CD14-positive monocyte (primary cell): ENCODE measurements at regions not wholly inside any gene's neighbourhood (a gene's known extent, or its start where the extent isn't known, plus 50 kb on each side); places are given as distances from the start of the nearest gene placed in this dataset.

Experiments used
- DNase-seq, 3 donors: peaks; one replicate each; pipeline ENCODE4 v3.0.0-alpha.2; 2011 to 2022
- H2AFZ ChIP-seq: 2 replicates; pipeline ENCODE4 v1.6.0; 2012; ENCODE audit warnings: mild to moderate bottlenecking, low read depth, low read length, inconsistent platforms; ENCODE audit not compliant: insufficient read depth, poor library complexity, severe bottlenecking
- H3K27ac ChIP-seq, 2 donors: 1 replicate in 1 of 2; 2 replicates in 1 of 2; pipeline ENCODE4 v1.5.1; 2012 to 2013; ENCODE audit warnings: low read length in 2 of 2, control low read depth in 1 of 2, inconsistent platforms in 1 of 2, low read depth in 1 of 2, mild to moderate bottlenecking in 1 of 2
- H3K27me3 ChIP-seq, 2 donors: one replicate each; pipeline versions ENCODE4 v1.6.0 to v1.6.1; 2011 to 2013; ENCODE audit warnings: low read length in 2 of 2; ENCODE audit not compliant: control insufficient read depth in 2 of 2, insufficient read depth in 2 of 2
- H3K36me3 ChIP-seq, 2 donors: replicated peaks in 1 of 2; 1 replicate in 1 of 2; 2 replicates in 1 of 2; pipeline versions ENCODE4 v1.5.1 to v1.6.1; 2012 to 2013; ENCODE audit warnings: low read length in 2 of 2, control low read depth in 1 of 2, inconsistent platforms in 1 of 2, mild to moderate bottlenecking in 1 of 2; ENCODE audit not compliant: insufficient read depth in 2 of 2, control insufficient read depth in 1 of 2
- H3K4me1 ChIP-seq, 2 donors: 1 replicate in 1 of 2; 2 replicates in 1 of 2; pipeline versions ENCODE4 v1.5.1 to v1.6.1; 2012 to 2013; ENCODE audit warnings: low read length in 2 of 2, control low read depth in 1 of 2, inconsistent platforms in 1 of 2, mild to moderate bottlenecking in 1 of 2, moderate library complexity in 1 of 2; ENCODE audit not compliant: insufficient read depth in 2 of 2, control insufficient read depth in 1 of 2
- H3K4me2 ChIP-seq: replicated peaks from 2 replicates; pipeline ENCODE3; 2012; ENCODE audit warnings: low read length, moderate library complexity, mild to moderate bottlenecking; ENCODE audit not compliant: poor library complexity, severe bottlenecking; ENCODE audit errors: extremely low read depth
- H3K4me3 ChIP-seq, 3 experiments: fragments of 200-600 bp in 1 of 3; sonication (generic) in 1 of 3; replicated peaks in 1 of 3; 1 replicate in 2 of 3; 2 replicates in 1 of 3; pipeline ENCODE4 v1.5.1; 2011 to 2013; ENCODE audit warnings: low read length in 3 of 3, mild to moderate bottlenecking in 3 of 3, control low read depth in 2 of 3, low read depth in 2 of 3, inconsistent platforms in 1 of 3, moderate library complexity in 1 of 3
- H3K79me2 ChIP-seq: 2 replicates; pipeline ENCODE4 v1.6.0; 2012; ENCODE audit warnings: mild to moderate bottlenecking, control low read depth, inconsistent platforms, low read length, moderate library complexity; ENCODE audit not compliant: insufficient read depth
- H3K9ac ChIP-seq: 2 replicates; pipeline ENCODE4 v1.6.0; 2017; ENCODE audit warnings: low read length, mild to moderate bottlenecking; ENCODE audit not compliant: insufficient read depth, poor library complexity, severe bottlenecking
- H3K9me3 ChIP-seq, 2 donors: replicated peaks in 1 of 2; 1 replicate in 1 of 2; 2 replicates in 1 of 2; pipeline versions ENCODE4 v1.5.1 to v1.6.1; 2012 to 2013; ENCODE audit warnings: low read length in 2 of 2, control low read depth in 1 of 2; ENCODE audit not compliant: control insufficient read depth in 1 of 2, insufficient read depth in 1 of 2
- H4K20me1 ChIP-seq: 2 replicates; pipeline ENCODE4 v1.6.0; 2012; ENCODE audit warnings: mild to moderate bottlenecking, low read length, control low read depth, moderate library complexity; ENCODE audit not compliant: insufficient read depth
- H3K27ac Mint-ChIP-seq, 7 donors: one replicate each; pipeline ENCODE4 v1.8.0; 2020; ENCODE audit warnings: mild to moderate bottlenecking in 7 of 7, mixed read lengths in 7 of 7, moderate library complexity in 6 of 7, inconsistent platforms in 2 of 7
- H3K27me3 Mint-ChIP-seq, 3 donors: one replicate each; pipeline ENCODE4 v1.8.0; 2021 to 2022; ENCODE audit warnings: low read depth in 3 of 3, mild to moderate bottlenecking in 3 of 3, mixed read lengths in 3 of 3, moderate library complexity in 3 of 3, inconsistent platforms in 1 of 3
- H3K36me3 Mint-ChIP-seq, 2 donors: one replicate each; pipeline ENCODE4 v1.8.0; 2020; ENCODE audit warnings: mixed read lengths in 2 of 2, inconsistent platforms in 1 of 2, mild to moderate bottlenecking in 1 of 2
- H3K4me1 Mint-ChIP-seq: one replicate; pipeline ENCODE4 v1.8.0; 2020; ENCODE audit warnings: mild to moderate bottlenecking, mixed read lengths
- H3K4me3 Mint-ChIP-seq, 2 donors: one replicate each; pipeline ENCODE4 v1.8.0; 2020; ENCODE audit warnings: mild to moderate bottlenecking in 2 of 2, mixed read lengths in 2 of 2, moderate library complexity in 1 of 2
- H3K9me3 Mint-ChIP-seq, 7 donors: one replicate each; pipeline ENCODE4 v1.8.0; 2020 to 2022; ENCODE audit warnings: mixed read lengths in 7 of 7, mild to moderate bottlenecking in 6 of 7, moderate library complexity in 6 of 7, inconsistent platforms in 2 of 7
- CTCF ChIP-seq: fragments of 200-600 bp; IDR thresholded peaks from one replicate; pipeline ENCODE4 v1.8.0; 2022; ENCODE audit warnings: antibody characterized with exemption, mild to moderate bottlenecking
- WGBS: methylation state at CpG from one replicate; pipeline ENCODE4 v1.1.5; 2013; ENCODE audit warnings: missing lambda C conversion rate; ENCODE audit not compliant: insufficient coverage; 5-methylcytosine and 5-hydroxymethylcytosine counted together
- intact Hi-C, 2 donors: fragments of 100-400 bp; cut with micrococcal nuclease; formaldehyde crosslinking; loops; one replicate each; pipeline versions ENCODE4 v1.15.0 to v1.15.1; 2023

- Mint-ChIP-seq H3K27me3 (no peaks in the 10 kb centered on the region), H3K9me3 (peaks cover 0 to 12% (median 3%) of the 10 kb centered on the region in 7 donors)
Observed at GRCh38 chr4:58723954-58724353, 1613.8 kb upstream of the IGFBP7 start.

GRCh38 chr4:58711039-58711438 is 1600.9 kb upstream of the IGFBP7 start:
- no peak overlapping the region for H3K27ac Mint-ChIP-seq
- DNase-seq = no peak
- Histone ChIP-seq H3K9me3 (no peaks in the 10 kb centered on the region), H3K4me2 (no peak overlapping the region), H3K27me3 (no peaks in the 10 kb centered on the region), H4K20me1 (no peaks in the 10 kb centered on the region), H3K79me2 (no peaks in the 10 kb centered on the region), H3K9ac (no peak overlapping the region), H2AFZ (no peak overlapping the region), H3K27ac (no peak overlapping the region), H3K36me3 (no peaks in the 10 kb centered on the region), H3K4me3 (no peak overlapping the region), H3K4me1 (no peaks in the 10 kb centered on the region)
- no peaks in the 10 kb centered on the region for H3K4me1 Mint-ChIP-seq
- peaks cover 0 to 7% (median 0%) of the 10 kb centered on the region in 7 donors for H3K9me3 Mint-ChIP-seq
- H3K4me3 Mint-ChIP-seq = no peak overlapping the region
- intact Hi-C loops = no loop called here
- no peak for TF ChIP-seq CTCF
- no peaks in the 10 kb centered on the region for H3K36me3 Mint-ChIP-seq
- no peaks in the 10 kb centered on the region for H3K27me3 Mint-ChIP-seq

More at GRCh38 chr4:58723954-58724353, 1613.8 kb upstream of the IGFBP7 start:
- H3K27ac Mint-ChIP-seq = no peak overlapping the region
- Histone ChIP-seq H3K36me3 (no peaks in the 10 kb centered on the region), H3K4me3 (no peak overlapping the region), H3K4me2 (no peak overlapping the region), H2AFZ (no peak overlapping the region), H3K79me2 (no peaks in the 10 kb centered on the region), H4K20me1 (no peaks in the 10 kb centered on the region), H3K4me1 (no peaks in the 10 kb centered on the region), H3K27me3 (no peaks in the 10 kb centered on the region), H3K9me3 (peaks cover 0 to 7% of the 10 kb centered on the region in 2 donors), H3K27ac (no peak overlapping the region), H3K9ac (no peak overlapping the region)
- H3K36me3 Mint-ChIP-seq = no peaks in the 10 kb centered on the region
- DNase-seq = no peak
- WGBS = 93% methylated on average over 6 of the region's 15 CpGs
- no peaks in the 10 kb centered on the region for H3K4me1 Mint-ChIP-seq
- intact Hi-C loops = no loop called here
- TF ChIP-seq CTCF = no peak
- no peak overlapping the region for H3K4me3 Mint-ChIP-seq
